ENCODE measurements at regions not wholly inside any gene's neighbourhood (a gene's known extent, or its start where the extent isn't known, plus 50 kb on each side); places are given as distances from the start of the nearest gene placed in this dataset.

DNA sequence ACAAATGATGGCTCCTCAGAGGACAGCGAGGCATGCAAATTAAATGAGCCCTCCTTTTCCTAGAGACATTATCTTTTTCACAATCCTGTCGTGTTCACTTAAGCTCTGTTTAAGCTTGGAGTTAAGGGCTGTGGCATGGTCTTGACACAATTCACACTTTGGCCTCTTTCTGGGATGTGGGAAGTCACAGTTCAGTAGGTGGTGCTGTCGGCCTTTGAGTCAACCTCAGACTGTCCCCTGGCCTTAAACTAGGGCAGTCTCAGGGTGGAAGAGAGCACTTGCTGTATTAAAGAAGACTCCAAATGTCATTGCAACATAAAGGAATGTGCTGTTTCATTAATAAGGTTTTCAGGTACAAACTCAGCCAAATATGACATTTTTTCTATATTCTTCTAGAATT is 351.0 kb downstream of the MCTP2 start:
- WGBS, 4 donors = 42 to 66% (median 57%) methylated on average over 3 of the region's 3 CpGs
- no peaks in the 10 kb centered on the region for H3K4me1 ChIP-seq (replicated peaks in 1 of 2)
- no peaks in the 10 kb centered on the region for H3K9me3 ChIP-seq (replicated peaks in 1 of 3)
- H3K27me3 ChIP-seq = no peaks in the 10 kb centered on the region
- H3K4me3 ChIP-seq = no peak overlapping the region
- intact Hi-C loops (cut with DNase I) = no loop called here
- TF ChIP-seq CTCF (IDR thresholded peaks at IDR 0.05) (peak in 5 of 6 experiments; percentile 14 to 47 (median 33)), POLR2A (IDR thresholded peaks at IDR 0.05) (no peak)
- H3K36me3 ChIP-seq (replicated peaks in 1 of 2) = no peaks in the 10 kb centered on the region
- DNase-seq = peak in 5 of 7 donors; percentile 14 to 60 (median 30)
- no peak overlapping the region for H3K27ac ChIP-seq

- DNase-seq = peak in 4 of 7 donors; percentile 20 to 54 (median 36)
These were observed 353.5 kb downstream of the MCTP2 start for GRCh38 chr15:94584833-94585244.

DNA sequence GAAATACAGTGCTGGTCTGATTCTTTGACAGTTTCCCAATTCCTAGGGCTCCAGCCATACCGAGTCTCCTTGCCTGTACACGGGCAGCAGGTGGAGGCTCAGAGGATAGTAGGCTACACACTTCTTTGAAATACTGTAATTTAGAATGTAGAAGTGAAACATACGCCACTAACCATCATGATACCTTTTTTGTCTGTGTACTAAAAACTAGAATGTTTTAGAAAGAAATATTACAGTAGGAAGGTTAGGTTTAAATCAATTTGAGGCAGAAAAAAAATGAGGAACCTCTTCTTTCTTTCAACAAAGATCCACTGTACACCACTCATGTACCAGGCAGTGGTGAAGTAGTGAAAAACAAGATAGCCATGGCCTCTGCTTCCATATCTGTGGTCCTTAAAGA is 354.7 kb downstream of the MCTP2 start:
- Histone ChIP-seq H3K27me3 (no peaks in the 10 kb centered on the region), H3K4me1 (replicated peaks in 1 of 2) (no peaks in the 10 kb centered on the region), H3K4me3 (no peak overlapping the region), H3K36me3 (replicated peaks in 1 of 2) (no peaks in the 10 kb centered on the region), H3K9me3 (replicated peaks in 1 of 3) (no peaks in the 10 kb centered on the region), H3K27ac (no peak overlapping the region)
- no peak for DNase-seq
- TF ChIP-seq POLR2A (IDR thresholded peaks at IDR 0.05) (no peak), CTCF (IDR thresholded peaks at IDR 0.05) (no peak)
- WGBS, 4 donors = 45 to 69% (median 62%) methylated on average over 3 of the region's 3 CpGs
- intact Hi-C loops (cut with DNase I) = no loop called here

More at GRCh38 chr15:94584833-94585244, 353.5 kb downstream of the MCTP2 start:
- H3K27me3 ChIP-seq = no peaks in the 10 kb centered on the region
- WGBS, 4 donors = 35 to 58% (median 47%) methylated on average over 11 of the region's 11 CpGs
- H3K9me3 ChIP-seq (replicated peaks in 1 of 3) = no peaks in the 10 kb centered on the region
- TF ChIP-seq CTCF (IDR thresholded peaks at IDR 0.05) (no peak), POLR2A (IDR thresholded peaks at IDR 0.05) (no peak)
- H3K4me3 ChIP-seq = peak overlapping the region in 1 of 4 donors; percentile 9
- H3K4me1 ChIP-seq (replicated peaks in 1 of 2) = no peaks in the 10 kb centered on the region
- no peaks in the 10 kb centered on the region for H3K36me3 ChIP-seq (replicated peaks in 1 of 2)
- H3K27ac ChIP-seq = peak overlapping the region in 1 of 5 donors; percentile 6
- intact Hi-C loops (cut with DNase I) = no loop called here

- no peaks in the 10 kb centered on the region for H3K27me3 ChIP-seq
- no peaks in the 10 kb centered on the region for H3K9me3 ChIP-seq (replicated peaks in 1 of 3)
- H3K27ac ChIP-seq = no peak overlapping the region
- no peak for TF ChIP-seq CTCF (IDR thresholded peaks at IDR 0.05)
- no peak for TF ChIP-seq POLR2A (IDR thresholded peaks at IDR 0.05)
- DNase-seq = no peak
- H3K4me1 ChIP-seq (replicated peaks in 1 of 2) = no peaks in the 10 kb centered on the region
- no peak overlapping the region for H3K4me3 ChIP-seq
- intact Hi-C loops (cut with DNase I) = no loop called here
- WGBS, 4 donors = 71 to 97% (median 90%) methylated on average over 2 of the region's 2 CpGs
- no peaks in the 10 kb centered on the region for H3K36me3 ChIP-seq (replicated peaks in 1 of 2)
These were observed 355.8 kb downstream of the MCTP2 start for GRCh38 chr15:94587113-94587512.
